GM12878 (cell line): ENCODE measurements at regions not wholly inside any gene's neighbourhood (a gene's known extent, or its start where the extent isn't known, plus 50 kb on each side); places are given as distances from the start of the nearest gene placed in this dataset.

Source experiments
- MEF2B ChIP-seq: fragments of 450-650 bp; IDR thresholded peaks from 2 replicates; pipeline ENCODE4 v1.6.1; 2018; ENCODE audit warnings: mild to moderate bottlenecking, moderate library complexity; ENCODE audit not compliant: partially characterized antibody, poor library complexity, severe bottlenecking
- PBX3 ChIP-seq: IDR thresholded peaks from 2 replicates; pipeline ENCODE4 v1.6.1; 2011; ENCODE audit warnings: mild to moderate bottlenecking, low read depth, low read length, moderate library complexity; ENCODE audit not compliant: insufficient replicate concordance
- REST ChIP-seq: IDR thresholded peaks from 2 replicates; pipeline ENCODE4 v1.6.1; 2012; ENCODE audit warnings: mild to moderate bottlenecking, low read depth, low read length
- ZBTB33 ChIP-seq: fragments of 450-650 bp; IDR thresholded peaks from 2 replicates; pipeline ENCODE4 v1.6.1; 2017; ENCODE audit warnings: mild to moderate bottlenecking

- TF ChIP-seq PBX3 (no peak), MEF2B (no peak), ZBTB33 (no peak), REST (no peak)
Measured at GRCh38 chr17:72481572-72481971, 360.8 kb downstream of the SOX9 start (continued).
